Panc1 (cell line): ENCODE measurements at regions not wholly inside any gene's neighbourhood (a gene's known extent, or its start where the extent isn't known, plus 50 kb on each side); places are given as distances from the start of the nearest gene placed in this dataset.

Experiments
- ATAC-seq: fragments of 200-7000 bp; cut with Tn5 transposase; 2 replicates; pipeline ENCODE4 v1.9.1; 2020; ENCODE audit warnings: mild to moderate bottlenecking, moderate library complexity
- BruUV-seq: library from RNA; stranded (reverse); fragments of 400-500 nt; replicated peaks from 2 replicates; lab custom pipeline; 2021; lab: Mats Ljungman, UMichigan
- CTCF ChIA-PET: fragments of 300-600 bp; sonication (Branson Sonifier 250); formaldehyde crosslinking; loops from one replicate; lab custom pipeline; 2022; ENCODE audit warnings: antibody characterized with exemption; lab: Charles Lee
- POLR2A ChIA-PET: fragments of 300-600 bp; sonication (Branson Sonifier 250); formaldehyde crosslinking; loops from one replicate; lab custom pipeline; 2022; ENCODE audit warnings: antibody characterized with exemption; lab: Charles Lee
- DNase-seq: peaks from one replicate; pipeline ENCODE4 v3.0.0-alpha.2; 2010; ENCODE audit warnings: low read depth, low spot score
- H3K27ac ChIP-seq: 2 replicates; pipeline ENCODE4 v1.5.1; 2011; ENCODE audit warnings: mild to moderate bottlenecking, low read length, inconsistent platforms
- H3K27me3 ChIP-seq: fragments of 200-500 bp; sonication (Bioruptor generic); 2 replicates; pipeline ENCODE4 v1.6.0; 2014; ENCODE audit warnings: low read length, inconsistent platforms; ENCODE audit not compliant: control insufficient read depth, insufficient read depth
- H3K36me3 ChIP-seq: fragments of 200-500 bp; sonication (Bioruptor generic); 2 replicates; pipeline ENCODE4 v1.5.1; 2014; ENCODE audit warnings: inconsistent platforms, mild to moderate bottlenecking, low read length, moderate library complexity; ENCODE audit not compliant: control insufficient read depth, insufficient read depth
- H3K4me1 ChIP-seq: 2 replicates; pipeline ENCODE4 v1.5.1; 2011; ENCODE audit warnings: inconsistent platforms, mild to moderate bottlenecking, low read length, moderate library complexity; ENCODE audit not compliant: control insufficient read depth, insufficient read depth
- H3K4me3 ChIP-seq, 2 experiments: 2 replicates each; pipeline ENCODE4 v1.5.1; 2011 to 2012; ENCODE audit warnings: low read depth in 2 of 2, low read length in 2 of 2, mild to moderate bottlenecking in 2 of 2, inconsistent platforms in 1 of 2, moderate library complexity in 1 of 2
- H3K9me3 ChIP-seq: fragments of 200-500 bp; sonication (Bioruptor generic); 2 replicates; pipeline ENCODE4 v1.5.1; 2014; ENCODE audit warnings: low read depth, mild to moderate bottlenecking, inconsistent platforms, low read length, moderate library complexity; ENCODE audit not compliant: control insufficient read depth, insufficient read depth
- POLR2AphosphoS5 ChIP-seq: IDR thresholded peaks from 2 replicates; pipeline ENCODE4 v1.6.1; 2012; ENCODE audit warnings: mild to moderate bottlenecking, low read depth, low read length, moderate library complexity
- SIN3A ChIP-seq: IDR thresholded peaks from 2 replicates; pipeline ENCODE4 v1.6.1; 2012; ENCODE audit warnings: low read depth, mild to moderate bottlenecking, low read length, moderate library complexity, borderline replicate concordance; ENCODE audit not compliant: insufficient read depth
- TCF7L2 ChIP-seq: IDR thresholded peaks from 2 replicates; pipeline ENCODE4 v1.6.1; 2011; ENCODE audit warnings: mild to moderate bottlenecking, low read depth, low read length, inconsistent platforms
- in situ Hi-C: cut with HindIII; loops from 2 replicates; pipeline ENCODE4 v1.10.0; 2016; ENCODE audit warnings: low sequenced_read_pairs, low pct_unique_long_range_greater_than_20kb
- intact Hi-C: fragments of 100-400 bp; cut with micrococcal nuclease; formaldehyde crosslinking; loops from one replicate; pipeline ENCODE4 v1.10.0; 2022; ENCODE audit not compliant: unreplicated experiment
- TF ChIP-seq, protein P1 (sequence below), 2 experiments: IDR thresholded peaks; 2 replicates each; pipeline ENCODE4 v1.6.1; 2011 to 2012; ENCODE audit warnings: low read depth in 2 of 2, control low read depth in 1 of 2, low read length in 1 of 2, mild to moderate bottlenecking in 1 of 2, moderate library complexity in 1 of 2; ENCODE audit not compliant: insufficient read depth in 1 of 2
- TF ChIP-seq, protein P2 (sequence below): fragments of 450-650 bp; IDR thresholded peaks from 2 replicates; pipeline ENCODE4 v1.5.1; 2017; ENCODE audit warnings: mild to moderate bottlenecking

DNA sequence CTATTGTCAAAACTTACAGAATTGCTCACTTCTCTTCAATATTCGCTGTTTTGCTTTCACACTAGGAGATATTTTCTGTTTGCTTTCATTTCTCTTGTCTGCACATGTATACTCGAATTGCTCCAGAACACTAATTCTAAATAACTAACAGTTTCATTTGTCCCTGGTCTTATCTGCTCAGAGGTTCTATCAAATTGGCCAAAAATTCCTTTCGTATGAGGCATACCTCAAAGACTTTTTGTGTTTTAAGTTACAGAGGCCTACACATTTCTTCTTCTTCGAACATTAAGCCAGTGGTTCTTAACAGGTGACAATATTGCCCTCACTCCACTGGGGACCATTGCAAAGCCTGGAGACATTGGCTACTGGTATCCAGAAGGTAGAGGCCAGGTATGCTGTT lies 1314.6 kb downstream of the EFNB2 start:
- ATAC-seq (no peak), DNase-seq (no peak)
- no peak overlapping the region for H3K27ac ChIP-seq
- ChIA-PET POLR2A (no interaction called here), CTCF (no interaction called here)
- TF ChIP-seq, protein P1, sequence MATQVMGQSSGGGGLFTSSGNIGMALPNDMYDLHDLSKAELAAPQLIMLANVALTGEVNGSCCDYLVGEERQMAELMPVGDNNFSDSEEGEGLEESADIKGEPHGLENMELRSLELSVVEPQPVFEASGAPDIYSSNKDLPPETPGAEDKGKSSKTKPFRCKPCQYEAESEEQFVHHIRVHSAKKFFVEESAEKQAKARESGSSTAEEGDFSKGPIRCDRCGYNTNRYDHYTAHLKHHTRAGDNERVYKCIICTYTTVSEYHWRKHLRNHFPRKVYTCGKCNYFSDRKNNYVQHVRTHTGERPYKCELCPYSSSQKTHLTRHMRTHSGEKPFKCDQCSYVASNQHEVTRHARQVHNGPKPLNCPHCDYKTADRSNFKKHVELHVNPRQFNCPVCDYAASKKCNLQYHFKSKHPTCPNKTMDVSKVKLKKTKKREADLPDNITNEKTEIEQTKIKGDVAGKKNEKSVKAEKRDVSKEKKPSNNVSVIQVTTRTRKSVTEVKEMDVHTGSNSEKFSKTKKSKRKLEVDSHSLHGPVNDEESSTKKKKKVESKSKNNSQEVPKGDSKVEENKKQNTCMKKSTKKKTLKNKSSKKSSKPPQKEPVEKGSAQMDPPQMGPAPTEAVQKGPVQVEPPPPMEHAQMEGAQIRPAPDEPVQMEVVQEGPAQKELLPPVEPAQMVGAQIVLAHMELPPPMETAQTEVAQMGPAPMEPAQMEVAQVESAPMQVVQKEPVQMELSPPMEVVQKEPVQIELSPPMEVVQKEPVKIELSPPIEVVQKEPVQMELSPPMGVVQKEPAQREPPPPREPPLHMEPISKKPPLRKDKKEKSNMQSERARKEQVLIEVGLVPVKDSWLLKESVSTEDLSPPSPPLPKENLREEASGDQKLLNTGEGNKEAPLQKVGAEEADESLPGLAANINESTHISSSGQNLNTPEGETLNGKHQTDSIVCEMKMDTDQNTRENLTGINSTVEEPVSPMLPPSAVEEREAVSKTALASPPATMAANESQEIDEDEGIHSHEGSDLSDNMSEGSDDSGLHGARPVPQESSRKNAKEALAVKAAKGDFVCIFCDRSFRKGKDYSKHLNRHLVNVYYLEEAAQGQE (IDR thresholded peaks at IDR 0.05; ENCODE audit: insufficient read depth in 1 of 2, low read depth in 2 of 2, low read length in 1 of 2) = no peak
- TF ChIP-seq SIN3A = no peak
- TF ChIP-seq, protein P2, sequence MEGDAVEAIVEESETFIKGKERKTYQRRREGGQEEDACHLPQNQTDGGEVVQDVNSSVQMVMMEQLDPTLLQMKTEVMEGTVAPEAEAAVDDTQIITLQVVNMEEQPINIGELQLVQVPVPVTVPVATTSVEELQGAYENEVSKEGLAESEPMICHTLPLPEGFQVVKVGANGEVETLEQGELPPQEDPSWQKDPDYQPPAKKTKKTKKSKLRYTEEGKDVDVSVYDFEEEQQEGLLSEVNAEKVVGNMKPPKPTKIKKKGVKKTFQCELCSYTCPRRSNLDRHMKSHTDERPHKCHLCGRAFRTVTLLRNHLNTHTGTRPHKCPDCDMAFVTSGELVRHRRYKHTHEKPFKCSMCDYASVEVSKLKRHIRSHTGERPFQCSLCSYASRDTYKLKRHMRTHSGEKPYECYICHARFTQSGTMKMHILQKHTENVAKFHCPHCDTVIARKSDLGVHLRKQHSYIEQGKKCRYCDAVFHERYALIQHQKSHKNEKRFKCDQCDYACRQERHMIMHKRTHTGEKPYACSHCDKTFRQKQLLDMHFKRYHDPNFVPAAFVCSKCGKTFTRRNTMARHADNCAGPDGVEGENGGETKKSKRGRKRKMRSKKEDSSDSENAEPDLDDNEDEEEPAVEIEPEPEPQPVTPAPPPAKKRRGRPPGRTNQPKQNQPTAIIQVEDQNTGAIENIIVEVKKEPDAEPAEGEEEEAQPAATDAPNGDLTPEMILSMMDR = no peak
- TF ChIP-seq POLR2AphosphoS5 = no peak
- no peak for TF ChIP-seq TCF7L2
- no peaks in the 10 kb centered on the region for H3K27me3 ChIP-seq
- H3K36me3 ChIP-seq = no peaks in the 10 kb centered on the region
- H3K4me1 ChIP-seq = no peaks in the 10 kb centered on the region
- BruUV-seq = no TSS peak
- no peaks in the 10 kb centered on the region for H3K9me3 ChIP-seq
- in situ Hi-C loops (no loop called here), intact Hi-C loops (no loop called here)
- no peak overlapping the region for H3K4me3 ChIP-seq

DNA sequence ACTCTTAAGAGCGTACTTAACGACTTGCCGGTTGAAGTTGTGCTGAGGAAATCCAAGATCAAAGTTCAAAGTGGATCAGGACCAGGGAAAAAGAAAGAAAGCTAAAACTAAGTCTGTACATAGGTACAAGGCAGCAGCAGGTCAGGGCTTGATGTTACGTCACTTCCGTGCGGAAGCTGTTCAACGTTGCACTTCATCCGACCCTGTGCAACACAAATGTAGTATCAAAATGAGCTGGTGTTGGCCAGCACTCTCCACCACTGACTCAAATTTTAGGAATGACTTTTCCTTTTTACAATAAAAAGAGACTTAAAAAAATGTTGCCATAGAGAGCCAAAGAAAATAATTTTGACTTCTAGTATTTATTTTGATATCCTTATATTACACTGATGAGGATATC lies 1315.4 kb downstream of the EFNB2 start:
- H3K27ac ChIP-seq = no peak overlapping the region
- BruUV-seq = no TSS peak
- CTCF ChIA-PET = no interaction called here

More for the DNA sequence above, 1315.4 kb downstream of the EFNB2 start:
- Histone ChIP-seq H3K27me3 (no peaks in the 10 kb centered on the region), H3K36me3 (no peaks in the 10 kb centered on the region), H3K9me3 (no peaks in the 10 kb centered on the region), H3K4me1 (no peaks in the 10 kb centered on the region), H3K4me3 (no peak overlapping the region)
- POLR2A ChIA-PET = no interaction called here
- TF ChIP-seq TCF7L2 = no peak
- TF ChIP-seq, protein P1 (IDR thresholded peaks at IDR 0.05; ENCODE audit: insufficient read depth in 1 of 2, low read depth in 2 of 2, low read length in 1 of 2) = no peak
- TF ChIP-seq SIN3A = no peak
- TF ChIP-seq, protein P2 = no peak
- TF ChIP-seq POLR2AphosphoS5 = no peak
- ATAC-seq (no peak), DNase-seq (no peak)
- in situ Hi-C loops (no loop called here), intact Hi-C loops (no loop called here)
